Epithelial cell of prostate (primary cell): ENCODE measurements at regions not wholly inside any gene's neighbourhood (a gene's known extent, or its start where the extent isn't known, plus 50 kb on each side); places are given as distances from the start of the nearest gene placed in this dataset.
A peak's percentile ranks its signal among the peaks of the same experiment; 100 is the strongest.
"Not testable (repeated sequence)": the region's sequence is repeated elsewhere in the genome, so short reads cannot be mapped to it uniquely, and the experiment has no call there.

Experiments
- DNase-seq: peaks from one replicate; pipeline ENCODE4 v3.0.0-alpha.2; 2011; ENCODE audit warnings: low read depth, low spot score
- H3K27ac ChIP-seq: fragments of 450-650 bp; 2 replicates; pipeline ENCODE4 v1.5.1; 2017; ENCODE audit warnings: mild to moderate bottlenecking

DNA sequence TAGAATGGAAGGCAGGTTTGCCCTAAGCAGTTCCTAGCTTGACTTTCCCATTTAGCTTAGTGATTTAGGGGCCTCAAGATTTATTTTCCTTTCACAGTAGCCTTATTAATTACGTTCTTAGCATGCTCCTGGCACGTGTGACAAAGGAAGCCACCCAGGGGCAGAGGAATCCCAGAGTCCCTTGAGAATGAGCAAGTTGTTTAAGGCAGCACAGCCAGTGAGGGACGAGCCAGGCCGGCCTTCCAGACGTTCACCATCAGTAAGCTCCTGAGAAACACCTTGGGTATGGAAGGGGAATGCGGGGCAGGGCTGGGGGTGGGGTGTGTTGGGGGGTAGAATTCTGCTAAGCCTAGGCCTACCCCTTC lies 76.3 kb downstream of the SOWAHC start:
- peak overlapping the region; percentile 58 for H3K27ac ChIP-seq
- no peak for DNase-seq

DNA sequence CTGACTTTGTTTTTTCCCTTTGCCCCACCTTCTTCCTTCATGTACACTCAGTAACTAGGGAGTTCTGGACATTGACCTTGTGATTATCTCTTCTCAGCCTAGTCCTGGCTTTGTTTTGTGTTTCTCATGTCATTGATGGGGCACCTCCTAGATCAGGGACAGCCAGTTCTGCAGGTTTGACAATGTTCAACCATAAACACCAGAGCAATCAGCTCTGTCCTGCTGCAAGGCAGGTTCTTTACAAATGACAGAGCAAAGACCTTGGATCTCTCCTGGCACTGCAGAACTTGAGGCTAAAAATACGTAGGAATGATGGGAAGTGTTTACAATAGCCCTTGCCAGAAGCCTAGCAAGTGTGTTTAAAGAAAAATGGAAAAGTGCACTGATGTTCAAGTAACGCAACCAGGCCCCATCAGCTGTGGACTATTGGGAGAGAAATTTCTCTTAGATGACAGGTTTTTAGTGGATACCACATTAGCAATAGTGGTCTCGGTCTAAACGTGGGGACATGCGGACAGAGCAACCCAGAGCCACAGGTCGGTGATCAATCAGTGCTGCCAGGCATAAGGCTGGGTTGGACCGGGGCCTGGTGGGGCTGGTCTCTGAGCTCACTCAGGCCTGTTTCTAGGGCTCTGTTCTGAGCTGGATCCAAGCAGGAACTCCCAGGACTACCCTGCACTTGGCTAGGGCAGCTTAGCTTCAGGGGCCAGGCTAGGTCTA lies 76.8 kb downstream of the SOWAHC start:
- H3K27ac ChIP-seq, result peak overlapping the region; percentile 58
- DNase-seq, result no peak

DNA sequence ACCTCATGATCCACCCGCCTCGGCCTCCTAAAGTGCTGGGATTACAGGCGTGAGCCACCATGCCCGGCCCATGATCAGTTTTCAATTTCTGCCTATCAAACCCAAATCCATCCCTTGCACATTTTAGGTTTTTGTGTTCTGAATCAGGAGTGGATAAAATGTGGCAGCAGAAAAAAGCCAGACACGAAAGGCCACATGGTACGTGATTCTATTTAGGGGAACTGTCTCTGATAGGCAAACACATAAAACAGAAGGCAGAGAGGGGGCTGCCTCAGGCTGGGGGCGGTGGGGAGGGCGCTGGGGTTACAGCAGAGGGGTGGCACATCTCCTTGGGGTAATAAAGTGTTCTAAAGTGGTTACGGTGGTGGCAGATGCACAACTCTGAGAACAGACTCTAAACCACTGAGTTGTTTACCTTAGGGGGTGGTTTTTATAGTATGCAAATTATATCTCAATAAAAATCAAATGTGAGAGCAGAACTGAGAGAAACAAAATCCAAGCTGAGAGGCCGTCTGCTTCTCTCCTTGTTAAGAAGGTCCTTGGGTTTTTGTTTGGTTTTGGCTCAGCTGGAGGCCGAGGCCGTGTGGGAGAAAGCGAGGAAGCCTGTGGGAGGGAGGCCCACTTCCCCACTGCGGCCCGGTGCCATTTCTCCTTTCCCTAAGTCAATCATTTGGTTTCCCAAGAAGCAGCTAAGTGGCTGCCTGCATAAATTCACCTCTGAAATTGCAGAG lies 78.0 kb downstream of the SOWAHC start:
- DNase-seq, result no peak
- H3K27ac ChIP-seq, result peak overlapping the region; percentile 58

DNA sequence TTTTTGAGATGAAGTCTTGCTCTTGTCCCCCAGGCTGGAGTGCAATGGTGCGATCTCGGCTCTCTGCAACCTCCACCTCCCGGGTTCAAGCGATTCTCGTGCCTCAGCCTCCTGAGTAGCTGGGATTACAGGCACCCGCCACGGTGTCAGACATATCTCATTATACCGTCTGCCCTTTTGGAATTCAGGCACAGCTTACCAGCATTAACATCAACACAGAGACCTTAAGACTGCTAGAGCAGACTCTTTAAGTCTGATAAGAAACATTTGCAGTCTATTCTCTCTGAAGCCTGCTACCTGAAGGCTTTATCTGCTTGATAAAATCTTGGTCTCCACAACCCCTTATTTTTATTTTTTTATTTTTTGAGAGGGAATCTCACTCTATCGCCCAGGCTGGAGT lies 78.7 kb downstream of the SOWAHC start:
- H3K27ac ChIP-seq, DNase-seq: not testable (repeated sequence)

DNA sequence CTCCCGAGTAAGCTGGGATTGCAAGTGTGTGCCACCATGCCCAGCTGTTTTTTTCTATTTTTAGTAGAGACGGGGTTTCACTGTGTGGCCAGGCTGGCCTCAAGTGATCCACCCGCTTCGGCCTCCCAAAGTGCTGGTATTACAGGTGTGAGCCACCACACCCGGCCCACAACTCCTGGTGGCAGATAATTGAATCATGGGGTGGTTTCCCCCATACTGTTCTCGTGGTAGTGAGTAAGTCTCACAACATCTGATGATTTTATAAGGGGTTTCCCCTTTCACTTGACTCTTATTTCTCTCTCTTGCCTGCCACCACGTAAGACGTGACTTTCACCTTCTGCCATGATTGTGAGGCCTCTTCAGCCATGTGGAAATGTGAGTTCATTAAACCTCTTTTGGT lies 79.1 kb downstream of the SOWAHC start:
- not testable (repeated sequence) for DNase-seq, H3K27ac ChIP-seq

DNA sequence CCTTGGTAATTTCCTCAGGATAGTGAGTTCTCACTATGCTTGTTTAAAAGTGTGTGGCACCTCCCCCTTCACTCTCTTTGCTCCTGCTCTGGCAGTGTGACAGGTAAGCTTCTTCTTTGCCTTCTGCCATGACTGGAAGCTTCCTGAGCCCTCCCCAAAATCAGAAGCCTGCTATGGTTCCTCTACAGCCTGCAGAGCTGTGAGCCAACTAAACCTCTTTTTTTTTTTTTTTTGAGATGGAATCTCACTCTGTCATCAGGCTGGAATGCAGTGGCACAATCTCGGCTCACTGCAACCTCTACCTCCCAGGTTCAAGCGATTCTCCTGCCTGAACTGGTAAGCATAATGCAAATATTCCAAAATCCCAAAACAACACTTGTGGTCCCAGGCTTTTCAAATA lies 80.0 kb downstream of the SOWAHC start:
- no peak for DNase-seq
- H3K27ac ChIP-seq, result peak overlapping the region; percentile 46

DNA sequence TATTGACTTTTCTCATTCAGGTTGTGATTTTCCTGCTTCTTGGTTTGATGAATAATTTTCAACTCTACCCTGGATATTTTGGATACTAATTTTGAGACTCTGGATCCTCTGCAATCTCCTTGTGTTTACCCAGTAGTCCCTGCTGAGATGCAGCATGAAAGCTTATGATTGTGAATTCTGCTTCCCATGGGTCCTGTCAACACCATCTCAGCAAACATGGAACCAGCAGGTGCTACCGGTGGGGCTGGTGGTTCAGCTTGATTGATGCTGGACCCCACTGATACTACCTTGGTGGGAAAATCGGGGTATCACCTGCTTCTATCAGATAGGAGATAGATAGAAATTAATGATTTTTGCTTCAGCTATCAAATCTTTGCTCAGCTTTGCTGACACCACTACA lies 81.1 kb downstream of the SOWAHC start:
- no peak for DNase-seq
- H3K27ac ChIP-seq, result peak overlapping the region; percentile 46

DNA sequence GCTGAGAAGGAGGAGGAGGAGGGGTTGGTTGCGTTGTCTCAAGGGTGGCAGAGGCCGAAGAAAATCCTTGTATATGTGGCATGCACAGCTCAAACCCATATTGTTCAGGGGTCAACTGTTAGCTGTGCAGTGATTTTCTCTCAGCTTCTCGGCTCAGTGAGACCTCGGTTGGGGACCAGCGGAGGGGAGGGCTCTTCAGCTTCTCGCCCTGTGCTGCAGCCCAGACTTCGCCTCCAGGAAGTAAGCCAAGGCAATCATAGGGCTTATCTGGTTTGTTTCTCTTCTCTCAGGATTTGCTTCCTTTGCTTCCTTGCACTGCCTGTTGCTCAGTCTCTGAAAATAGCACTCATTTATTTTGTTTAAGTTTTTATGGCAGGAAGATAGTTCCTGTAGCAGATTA lies 85.5 kb downstream of the SOWAHC start:
- peak overlapping the region; percentile 100 for H3K27ac ChIP-seq
- DNase-seq, result no peak

DNA sequence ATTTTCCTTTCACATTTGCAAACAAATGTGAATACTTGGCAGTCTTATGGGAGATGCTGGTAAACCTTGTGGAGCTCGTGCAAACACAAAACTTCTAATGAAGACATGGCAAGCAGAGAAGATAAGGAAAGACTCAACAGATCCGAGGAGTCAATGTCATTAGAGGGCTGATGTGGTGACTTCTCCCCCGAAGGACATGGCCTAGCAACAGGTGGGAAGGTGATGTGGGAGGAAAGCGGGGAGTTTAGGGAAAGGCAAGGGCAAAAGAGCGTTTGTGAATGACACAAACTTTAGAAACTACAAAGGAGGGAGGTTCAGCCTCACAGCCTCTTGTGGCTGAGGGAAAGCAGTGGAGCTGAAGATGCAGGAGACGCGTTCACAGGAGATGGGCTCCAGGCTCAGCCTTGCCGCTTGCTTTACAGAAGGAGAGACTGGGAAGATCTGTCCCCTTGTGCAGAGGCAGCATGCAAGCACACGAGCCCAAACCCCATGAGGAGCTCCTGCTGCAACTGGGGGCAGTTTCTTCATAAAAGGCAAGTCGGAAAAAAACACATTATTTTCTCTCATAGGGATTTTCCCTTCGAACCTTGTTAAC lies 86.6 kb downstream of the SOWAHC start:
- H3K27ac ChIP-seq, result peak overlapping the region; percentile 100
- DNase-seq, result no peak

DNA sequence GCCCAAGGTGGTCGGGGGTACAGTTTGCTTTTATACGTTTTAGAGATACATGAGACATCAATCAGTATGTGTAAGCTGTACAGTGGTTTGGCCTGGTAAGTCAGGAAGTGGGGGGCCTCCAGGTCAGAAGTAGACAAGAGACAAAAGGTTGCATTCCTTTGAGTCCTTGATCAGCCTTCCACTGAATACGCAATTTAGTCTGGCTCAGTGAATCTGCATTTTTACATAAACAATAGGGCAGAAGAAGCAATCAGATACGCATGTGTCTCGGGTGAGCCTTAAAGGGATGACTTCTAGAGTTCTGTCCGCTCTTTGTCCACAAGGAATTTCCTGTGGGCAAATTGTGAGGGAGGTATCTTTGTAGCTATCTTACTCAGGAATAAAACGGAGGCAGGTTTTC lies 87.2 kb downstream of the SOWAHC start:
- H3K27ac ChIP-seq, result peak overlapping the region; percentile 100
- DNase-seq, result no peak

DNA sequence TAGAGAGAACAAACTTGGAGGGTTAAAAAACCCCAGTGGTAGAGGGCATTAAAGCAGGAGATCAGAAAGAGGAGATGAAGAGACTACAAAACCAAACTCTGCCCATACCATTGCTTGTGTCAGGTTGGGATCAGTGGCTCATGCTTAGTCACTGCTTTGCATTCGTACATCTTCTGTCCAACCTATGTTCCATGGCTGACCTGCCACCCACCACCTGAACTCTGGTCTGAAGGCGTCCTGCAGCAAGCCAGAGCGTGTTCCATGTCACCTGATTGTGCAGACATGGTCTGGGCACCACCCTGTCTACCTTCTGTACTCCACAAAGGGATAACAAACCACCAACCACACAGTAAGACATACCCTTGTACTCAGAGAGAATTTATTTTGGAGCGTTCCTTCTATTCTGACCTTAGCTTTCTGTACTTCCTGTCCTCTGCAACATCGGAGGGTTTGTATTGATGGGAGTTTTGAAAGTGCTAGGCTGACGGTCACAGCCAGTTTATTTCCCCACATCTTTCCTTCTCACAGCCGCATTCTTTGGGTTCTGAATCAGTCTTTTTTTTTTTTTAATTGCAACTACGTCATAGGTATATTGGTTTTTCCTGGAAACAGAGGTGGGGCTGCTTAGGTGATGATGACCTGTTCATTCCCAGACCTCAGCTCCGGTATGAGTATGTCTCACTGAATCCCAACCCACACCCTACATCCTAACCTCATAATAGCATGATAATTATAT lies 88.3 kb downstream of the SOWAHC start:
- DNase-seq, result peak; percentile 94
- H3K27ac ChIP-seq, result peak overlapping the region; percentile 100

DNA sequence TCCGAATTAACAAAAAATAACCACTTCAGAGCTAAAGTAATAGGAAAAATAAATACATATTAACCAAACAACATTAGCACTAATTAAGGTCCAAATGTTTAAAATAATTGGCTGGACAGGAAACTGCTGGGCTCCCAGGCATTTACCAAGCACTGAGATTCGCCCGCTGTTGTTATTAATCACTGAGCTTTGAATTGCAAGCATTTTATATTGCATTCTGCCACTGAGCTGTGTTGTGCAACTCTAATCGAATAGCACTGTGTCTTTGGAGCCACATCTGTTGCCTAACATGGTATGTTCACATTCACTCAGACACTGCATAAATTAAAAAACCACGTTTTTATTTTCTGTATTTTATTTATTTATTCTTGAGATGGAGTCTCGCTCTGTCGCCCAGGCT lies 88.9 kb downstream of the SOWAHC start:
- no peak for DNase-seq
- peak overlapping the region; percentile 100 for H3K27ac ChIP-seq

DNA sequence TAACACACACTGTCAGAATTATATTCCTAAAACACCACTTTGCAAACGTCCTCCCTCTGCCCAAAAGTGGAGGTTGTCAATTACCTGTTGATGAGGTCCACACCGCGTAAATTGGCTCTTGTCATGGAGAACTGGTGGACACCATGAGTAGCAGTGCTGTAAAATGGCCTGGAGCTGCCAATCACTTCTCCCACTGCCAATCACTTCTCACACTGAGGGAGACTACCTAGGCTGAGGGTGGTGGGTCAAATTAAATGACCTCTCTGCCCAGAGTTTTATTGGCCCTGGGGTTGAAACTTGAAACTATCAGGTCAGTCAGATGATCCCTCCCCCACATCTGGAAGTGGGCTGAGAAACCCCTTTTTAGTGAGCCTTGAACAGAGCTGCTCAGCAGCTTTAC lies 89.6 kb downstream of the SOWAHC start:
- no peak for DNase-seq
- peak overlapping the region; percentile 100 for H3K27ac ChIP-seq

DNA sequence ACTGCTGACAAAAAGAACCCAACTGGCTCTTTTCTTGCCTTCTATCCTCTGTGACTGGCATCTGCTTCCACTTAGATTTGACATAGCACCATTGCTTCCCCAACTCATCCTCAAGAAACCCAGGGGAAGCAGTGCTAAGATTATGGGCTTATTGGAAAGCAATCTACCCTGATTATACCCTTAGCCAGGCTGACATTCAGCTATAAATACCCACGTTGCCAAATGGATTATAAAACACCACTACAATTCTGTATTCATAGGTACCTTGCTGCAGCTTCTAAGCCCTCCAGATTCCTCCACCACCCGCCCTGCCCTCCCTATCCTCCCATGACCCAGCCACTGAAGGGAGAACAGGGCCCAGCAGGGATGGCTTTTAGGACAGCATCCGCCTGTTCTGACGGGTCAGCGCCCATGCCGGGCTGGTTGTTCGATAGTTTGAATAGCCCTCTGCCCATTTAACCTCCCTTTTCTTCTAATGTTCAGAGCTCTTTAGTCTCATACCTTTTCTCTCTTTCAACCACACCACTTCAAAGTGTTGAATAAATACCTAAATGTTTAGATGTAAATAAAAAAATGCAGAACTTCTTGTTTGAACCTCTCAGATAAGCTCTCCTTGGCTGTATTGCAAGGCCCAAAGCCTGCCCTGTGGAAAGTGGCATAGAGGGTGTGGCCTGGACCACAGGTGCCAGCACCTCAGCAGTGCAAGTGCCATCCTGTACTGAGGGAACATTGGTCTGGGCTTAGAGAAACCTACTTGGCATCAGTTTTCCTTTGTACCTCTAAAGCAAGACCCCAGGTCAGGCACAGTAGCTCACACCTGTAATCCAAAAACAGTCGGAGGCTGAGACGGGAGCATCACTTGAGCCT lies 86.6 kb upstream of the RGPD5 start:
- no peak for DNase-seq
- no peak overlapping the region for H3K27ac ChIP-seq

DNA sequence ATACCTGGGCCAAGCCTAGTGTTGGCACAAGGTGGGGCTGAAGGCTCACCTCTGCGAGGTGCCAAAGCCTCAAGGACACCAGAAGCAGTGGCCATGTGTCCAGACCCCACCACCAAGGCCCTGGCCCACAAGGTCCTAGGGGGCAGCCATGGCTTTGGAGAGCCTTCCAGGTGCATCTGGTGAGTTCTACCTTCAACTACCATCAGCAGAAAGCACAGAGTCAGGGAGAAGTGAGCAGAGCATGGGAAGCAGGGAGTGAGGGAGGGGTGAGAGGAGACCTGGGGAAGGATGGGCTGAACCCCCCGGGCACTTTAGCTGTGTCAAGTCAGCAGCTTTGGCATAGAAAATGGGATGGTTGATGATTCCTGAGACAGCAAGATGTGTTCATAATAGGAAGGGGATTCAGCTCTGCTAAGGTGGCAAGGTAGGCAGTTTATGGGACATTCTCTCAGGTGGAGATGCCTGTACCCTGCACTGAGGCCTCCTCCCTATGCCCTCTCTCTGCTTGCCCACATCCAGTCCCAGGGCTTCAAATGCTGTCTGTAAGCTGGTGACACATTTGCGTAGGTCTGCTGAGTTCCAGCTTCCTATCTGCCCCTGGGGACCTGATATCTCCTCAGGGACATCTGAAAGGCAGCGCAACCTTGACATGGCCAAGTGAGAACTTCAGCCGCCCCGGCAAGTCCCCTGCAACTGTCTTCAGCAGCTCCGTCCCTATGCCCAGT lies 83.4 kb upstream of the RGPD5 start:
- no peak overlapping the region for H3K27ac ChIP-seq

DNA sequence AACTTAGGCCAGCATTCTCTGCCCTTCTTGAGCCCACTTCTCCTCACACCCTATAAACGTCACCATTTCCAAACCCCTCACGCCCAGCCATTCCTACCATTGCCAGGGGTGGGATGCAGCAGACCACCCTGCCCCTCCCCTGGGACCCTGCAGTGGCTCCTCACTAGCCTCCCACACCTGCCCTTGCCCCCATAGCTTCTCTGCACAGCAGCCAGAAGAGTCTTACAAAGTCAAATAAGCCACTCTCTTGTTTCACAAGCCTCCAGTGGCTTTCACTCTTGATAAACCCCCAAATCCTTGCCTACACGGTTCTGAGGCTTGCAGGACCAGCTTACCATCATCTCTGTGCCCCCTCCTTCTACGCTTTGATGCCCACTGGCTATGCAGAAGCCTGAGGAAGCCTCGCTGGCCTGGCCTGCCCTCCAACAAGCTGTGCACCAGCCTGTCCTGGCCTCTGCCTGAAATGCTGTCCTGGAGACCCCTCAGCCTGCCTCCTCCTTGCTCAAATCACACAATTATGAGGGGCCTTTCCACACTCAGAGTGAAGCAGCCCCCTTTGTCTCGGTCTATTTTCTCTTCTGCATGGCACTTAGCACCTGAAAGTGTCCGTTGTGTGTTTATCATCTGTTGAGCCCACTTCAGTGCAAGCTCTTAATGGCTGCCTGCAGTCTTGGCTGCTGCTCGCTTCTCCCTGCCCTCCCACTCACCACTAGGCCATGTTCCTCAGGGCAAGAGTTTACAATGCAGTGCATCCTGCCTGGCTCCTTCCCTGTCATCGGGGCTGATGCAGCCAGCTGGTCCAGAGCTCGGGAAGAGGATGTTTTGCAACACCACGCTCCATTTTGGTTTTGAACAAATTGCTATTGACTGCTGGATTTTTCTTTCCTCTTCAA lies 82.6 kb upstream of the RGPD5 start:
- no peak overlapping the region for H3K27ac ChIP-seq
- DNase-seq, result no peak

More for the DNA sequence above, 83.4 kb upstream of the RGPD5 start:
- no peak for DNase-seq

DNA sequence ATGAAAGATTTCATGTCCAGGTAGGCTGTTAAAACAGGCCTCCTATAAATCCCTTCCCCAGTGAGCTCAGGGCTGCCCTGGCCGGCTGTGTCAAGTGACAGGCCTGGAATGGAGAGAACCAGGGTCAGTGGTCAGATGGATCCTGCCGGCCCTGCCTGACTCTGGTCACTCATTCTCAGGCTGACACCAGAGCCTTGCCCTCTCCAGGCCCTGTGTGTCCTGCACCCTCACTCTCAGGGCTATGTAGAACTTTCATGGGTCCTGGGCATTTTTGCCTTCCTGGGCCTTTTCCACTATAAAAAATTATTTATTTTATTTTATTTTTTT lies 82.0 kb upstream of the RGPD5 start:
- no peak for DNase-seq
- no peak overlapping the region for H3K27ac ChIP-seq

DNA sequence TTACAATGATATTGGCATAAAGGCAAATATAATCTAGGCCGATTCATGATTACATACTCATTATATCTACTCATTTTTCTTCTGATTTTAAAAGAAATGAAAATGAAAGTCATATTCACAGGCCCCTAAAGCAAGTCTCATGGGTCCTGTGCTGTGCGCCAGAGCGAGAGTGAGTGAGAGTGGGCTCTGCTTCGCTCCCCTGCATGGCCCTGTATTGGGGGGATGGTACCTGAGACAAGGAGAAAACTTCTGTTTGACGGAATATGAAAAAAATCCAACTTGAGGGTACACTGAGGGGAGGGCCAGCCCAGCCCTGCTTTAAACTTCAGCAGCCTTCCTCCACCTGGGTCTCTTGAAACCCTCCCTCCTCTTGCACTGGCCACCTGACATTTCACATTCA lies 81.4 kb upstream of the RGPD5 start:
- no peak for DNase-seq
- H3K27ac ChIP-seq, result no peak overlapping the region
